ENCODE measurements at regions not wholly inside any gene's neighbourhood (a gene's known extent, or its start where the extent isn't known, plus 50 kb on each side); places are given as distances from the start of the nearest gene placed in this dataset.

GRCh38 chr14:35927727-35928126, 101.6 kb downstream of the BRMS1L start:
- TF ChIP-seq CTCF (conservative IDR thresholded peaks at IDR 0.05 in 1 of 2, IDR thresholded peaks at IDR 0.05 in 1 of 2; ENCODE audit: low read depth in 1 of 2, low read length in 2 of 2) (no peak), EZH2 (IDR thresholded peaks at IDR 0.05; ENCODE audit: low read length, missing control alignments) (no peak)

Data from fibroblast of lung (primary cell).